Activated effector memory CD4-positive, alpha-beta T cell treated with anti-CD3 and anti-CD28 coated beads, Interleukin-2, amount 50 U/mL, for 16 hours (primary cell): ENCODE measurements at regions not wholly inside any gene's neighbourhood (a gene's known extent, or its start where the extent isn't known, plus 50 kb on each side); places are given as distances from the start of the nearest gene placed in this dataset.
"Not testable (repeated sequence)": the region's sequence is repeated elsewhere in the genome, so short reads cannot be mapped to it uniquely, and the experiment has no call there.

Experiments
- DNase-seq: peaks from one replicate; pipeline ENCODE4 v3.0.0-alpha.2; 2020

DNA sequence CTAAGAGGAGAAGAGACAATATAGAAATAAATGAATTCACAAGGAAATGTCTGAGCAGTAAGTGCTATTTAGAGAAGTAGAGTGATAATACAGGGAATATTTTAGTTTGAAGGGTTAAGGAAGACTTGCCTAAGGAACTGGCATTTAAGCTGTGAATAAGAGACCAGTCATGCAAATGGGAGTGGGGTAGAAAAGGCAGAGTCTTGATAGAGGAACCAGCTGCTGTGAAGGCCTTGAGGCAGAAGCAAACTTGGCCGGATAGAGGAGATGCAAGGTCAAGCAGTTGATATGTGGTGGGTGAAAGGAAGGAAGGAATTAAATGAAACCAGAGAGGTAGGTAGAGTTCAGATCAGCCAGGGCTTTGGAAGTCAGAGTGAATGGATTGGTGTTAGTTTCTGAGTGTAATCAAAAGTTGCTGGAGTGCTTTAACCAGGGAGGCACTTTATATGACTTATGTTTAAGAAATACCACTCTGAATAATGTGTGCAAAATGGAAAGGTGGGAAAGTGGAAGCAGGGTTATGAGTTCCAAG is 198.4 kb upstream of the SESN3 start:
- no peak for DNase-seq

DNA sequence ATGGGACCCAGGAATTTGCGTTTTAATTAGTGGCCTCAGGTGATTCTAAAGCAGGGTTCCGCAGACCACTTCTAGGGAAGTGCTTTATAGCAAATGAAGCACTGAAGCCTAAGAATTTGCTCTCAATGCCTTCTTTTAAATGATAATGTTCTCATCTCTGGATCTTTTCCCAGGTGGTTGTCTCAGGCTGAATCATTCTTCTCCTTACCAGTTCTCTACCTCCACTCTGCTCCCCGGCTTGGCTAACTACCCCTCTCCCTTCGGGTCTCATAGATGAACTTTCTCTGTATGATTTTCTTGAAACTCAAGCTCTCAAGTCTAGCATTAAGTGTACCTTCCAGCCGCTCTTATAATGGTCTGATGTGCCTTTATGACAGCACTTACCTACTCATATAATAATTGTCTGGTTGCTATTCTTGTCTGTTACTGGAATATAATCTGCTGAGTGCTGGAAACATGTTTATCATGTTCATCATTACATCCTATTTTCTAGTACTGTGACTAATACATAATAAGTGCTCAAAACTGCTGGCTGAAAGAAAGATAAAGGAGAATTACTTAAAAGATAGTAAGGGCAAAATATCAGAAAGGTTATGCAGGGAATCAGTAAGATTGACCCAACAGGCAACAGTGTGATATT is 195.9 kb upstream of the SESN3 start:
- DNase-seq, result no peak

DNA sequence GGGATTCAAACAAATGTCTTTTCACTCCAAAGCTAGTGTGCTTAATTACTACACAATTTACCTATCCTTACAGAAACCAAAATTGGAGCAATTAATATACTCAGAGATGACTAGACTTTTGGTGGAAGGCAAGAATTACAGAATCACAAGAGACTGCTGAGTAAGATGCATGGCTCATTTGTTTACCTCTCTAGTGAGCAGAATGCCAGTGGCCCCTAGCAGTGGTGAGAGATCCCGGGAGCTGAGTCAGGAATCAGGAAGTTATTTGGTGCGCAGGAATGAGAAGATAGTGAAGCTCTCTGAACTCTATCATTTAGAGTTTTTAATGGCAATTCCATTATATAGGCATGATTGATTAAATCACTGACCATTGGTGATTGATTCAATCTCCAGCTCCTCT is 188.9 kb upstream of the SESN3 start:
- DNase-seq, result no peak

DNA sequence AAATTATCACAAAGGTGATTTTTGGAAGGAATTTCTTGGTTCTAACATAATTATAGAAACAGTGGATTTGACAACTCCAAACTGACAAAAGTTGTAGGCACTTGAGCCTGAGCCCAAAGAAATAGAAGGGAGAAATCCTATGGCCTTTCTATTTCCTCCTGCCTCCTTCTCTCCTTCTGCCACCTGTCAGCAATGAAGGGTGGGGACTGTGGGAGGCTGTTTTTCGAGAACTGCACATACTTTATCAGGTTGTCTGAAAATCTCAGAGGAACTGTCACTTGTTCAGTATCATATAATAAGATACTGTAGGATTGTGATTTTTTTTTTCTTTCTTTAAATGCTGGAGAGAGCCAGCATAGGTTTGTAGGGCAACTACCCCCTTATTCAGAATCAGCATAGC is 187.9 kb upstream of the SESN3 start:
- DNase-seq, result no peak

DNA sequence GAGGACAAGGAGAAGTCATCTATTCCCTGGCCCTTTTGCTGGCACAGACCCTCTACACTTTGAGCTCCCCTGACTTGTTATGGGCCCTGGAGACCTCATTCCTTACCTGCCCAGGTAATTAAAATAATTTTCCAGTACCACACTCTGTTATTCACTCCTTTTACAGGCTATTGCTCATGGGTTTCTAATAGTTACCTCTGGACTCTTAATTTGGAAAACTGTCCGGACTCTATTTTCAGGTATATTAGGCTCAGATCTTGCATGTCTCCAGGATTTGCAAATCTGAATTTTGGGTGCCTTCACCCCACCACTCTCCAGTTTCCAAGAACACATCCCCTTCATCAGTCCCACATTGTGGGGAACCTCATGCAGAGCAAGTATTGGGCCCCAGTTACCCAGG is 186.8 kb upstream of the SESN3 start:
- DNase-seq, result no peak

DNA sequence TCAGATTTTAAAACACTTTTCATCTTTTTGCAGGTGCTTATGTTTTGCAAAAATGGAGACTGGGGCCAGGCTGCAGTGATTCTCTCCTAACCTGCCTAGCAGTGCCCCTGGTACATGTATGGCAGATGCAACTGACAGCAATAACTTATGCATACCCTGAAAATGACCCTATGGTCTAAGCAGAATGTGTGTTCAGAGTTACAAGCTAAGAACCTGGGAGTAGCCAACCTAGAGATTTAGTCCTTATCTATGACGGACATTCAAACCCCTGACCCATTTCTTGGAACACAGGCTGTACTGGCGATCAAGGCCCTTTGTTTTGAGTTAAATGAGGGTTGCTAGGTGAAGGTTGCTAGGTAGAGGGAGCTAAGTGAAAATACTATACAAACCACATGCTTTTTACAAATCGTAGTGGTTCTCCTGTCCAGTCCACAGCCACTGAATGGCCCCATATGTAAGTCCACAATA is 184.9 kb upstream of the SESN3 start:
- DNase-seq, result no peak

DNA sequence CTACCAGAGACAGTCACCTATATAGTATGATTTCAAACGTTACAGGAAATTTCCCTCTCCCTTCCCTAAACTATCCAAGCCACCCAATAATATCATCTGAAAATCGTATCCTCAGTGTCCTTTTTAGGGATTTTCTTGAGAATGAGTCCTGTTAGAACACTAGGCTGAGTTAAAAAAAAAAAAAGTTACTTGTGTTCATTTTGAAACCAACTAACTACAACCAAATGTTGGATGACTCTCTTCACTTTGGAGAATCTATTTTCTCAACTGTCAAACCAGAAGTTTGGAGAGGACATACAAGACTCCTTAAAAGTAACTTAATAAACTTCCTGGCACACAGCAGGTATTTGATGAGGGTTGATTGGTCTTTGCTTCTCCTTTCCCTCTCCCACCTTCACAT is 183.2 kb upstream of the SESN3 start:
- no peak for DNase-seq

DNA sequence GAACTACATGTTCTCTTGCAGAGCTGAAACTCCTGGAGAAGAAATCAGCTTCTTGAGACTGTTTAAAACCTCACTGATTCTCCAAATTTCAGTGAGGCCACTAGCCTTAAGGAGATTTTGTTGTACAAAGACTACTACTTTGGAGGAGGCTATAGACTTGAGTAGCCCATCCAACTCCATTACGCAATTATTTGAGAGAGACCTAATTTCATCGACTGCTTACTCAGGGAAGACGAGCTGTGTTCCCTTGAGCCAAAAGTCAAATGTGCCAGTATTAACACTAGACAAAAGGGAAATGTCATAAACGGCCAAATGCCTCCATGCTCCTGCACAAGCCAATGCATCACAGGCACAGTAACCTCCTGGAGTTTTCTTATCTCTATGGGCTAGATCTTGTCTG is 182.8 kb upstream of the SESN3 start:
- no peak for DNase-seq

DNA sequence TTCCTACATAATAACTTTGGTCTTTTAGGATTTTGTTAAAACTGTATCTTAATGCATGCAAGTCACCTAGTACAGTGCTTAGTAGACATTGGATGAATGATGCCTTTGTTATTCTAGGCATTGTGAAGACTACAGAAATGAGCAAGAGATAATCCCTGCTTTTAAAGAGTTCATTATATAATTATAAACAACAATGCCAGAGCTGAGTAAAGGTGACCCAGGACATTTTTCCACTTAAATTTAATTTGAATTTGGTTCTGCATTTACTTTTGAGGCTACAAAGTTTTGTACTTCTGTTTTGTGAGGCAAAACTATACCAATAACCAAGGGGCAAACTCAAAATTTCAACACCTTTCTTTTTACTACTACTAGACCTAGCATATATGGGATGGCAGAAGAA is 182.0 kb upstream of the SESN3 start:
- DNase-seq, result no peak

DNA sequence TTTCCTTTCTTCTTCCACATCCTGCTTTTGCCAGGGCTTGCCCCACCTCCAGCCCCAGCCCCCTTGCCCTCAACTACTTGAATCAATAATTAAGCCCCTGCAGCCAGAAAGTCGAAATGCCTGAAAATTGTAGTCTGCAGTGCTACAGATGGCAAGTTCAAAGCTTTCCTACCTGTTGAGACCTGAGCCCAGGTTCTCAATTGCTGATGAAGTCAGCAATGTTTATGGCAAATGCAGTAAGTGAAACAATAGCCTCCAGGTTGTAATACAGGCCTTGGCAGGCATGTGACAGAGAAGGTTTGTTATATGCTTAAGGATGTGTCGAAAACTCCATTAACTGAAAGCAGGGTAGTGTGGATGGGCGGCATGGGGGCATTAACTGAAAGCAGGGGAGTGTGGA is 181.1 kb upstream of the SESN3 start:
- DNase-seq, result no peak

DNA sequence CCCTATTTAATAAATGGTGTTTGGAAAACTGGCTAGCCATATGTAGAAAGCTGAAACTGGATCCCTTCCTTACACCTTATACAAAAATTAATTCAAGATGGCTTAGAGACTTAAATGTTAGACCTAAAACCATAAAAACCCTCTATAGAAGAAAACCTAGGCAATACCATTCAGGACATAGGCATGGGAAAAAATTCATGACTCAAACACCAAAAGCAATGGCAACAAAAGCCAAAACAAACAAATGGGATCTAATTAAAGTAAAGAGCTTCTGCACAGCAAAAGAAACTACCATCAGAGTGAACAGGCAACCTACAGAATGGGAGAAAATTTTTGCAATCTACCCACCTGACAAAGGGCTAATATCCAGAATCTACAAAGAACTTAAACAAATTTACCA is 179.7 kb upstream of the SESN3 start:
- not testable (repeated sequence) for DNase-seq

DNA sequence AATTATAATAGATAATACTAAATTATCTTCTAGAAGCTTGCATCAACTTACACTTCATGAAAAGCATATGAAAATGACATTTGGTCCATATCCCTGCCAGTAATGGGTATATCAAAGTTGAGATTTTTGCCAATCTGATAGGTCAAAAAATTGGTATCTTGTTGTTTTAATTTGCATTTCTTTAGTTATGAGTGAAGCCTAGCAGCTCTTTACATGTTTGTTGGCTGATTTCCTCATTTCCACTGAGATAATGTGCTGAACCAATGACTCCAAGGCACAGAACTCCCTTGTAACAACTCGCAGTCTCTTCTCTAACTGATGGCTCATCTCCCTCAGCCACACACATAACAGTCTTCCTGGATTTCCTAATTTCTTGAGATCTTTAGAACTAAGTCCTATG is 175.3 kb upstream of the SESN3 start:
- DNase-seq, result no peak

DNA sequence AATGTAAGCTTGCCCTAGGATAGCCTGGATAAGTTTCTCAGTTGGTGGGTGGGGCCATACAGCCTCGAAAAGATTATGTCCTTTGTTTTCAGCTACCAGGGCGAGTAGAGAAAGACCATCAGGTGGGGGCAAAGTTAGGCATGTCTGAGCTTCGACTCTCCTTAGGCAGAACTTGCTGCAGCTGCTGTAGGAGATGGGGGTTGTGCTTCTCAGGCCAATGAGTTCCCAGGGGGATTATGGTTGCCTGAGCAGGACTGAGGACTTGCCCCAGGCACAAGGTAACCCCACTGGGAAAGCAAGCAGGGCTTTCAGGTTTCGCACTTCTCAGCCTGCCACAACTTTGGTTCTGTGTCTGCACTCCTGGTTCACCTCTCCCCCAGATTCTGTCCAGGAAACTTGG is 173.4 kb upstream of the SESN3 start:
- no peak for DNase-seq

DNA sequence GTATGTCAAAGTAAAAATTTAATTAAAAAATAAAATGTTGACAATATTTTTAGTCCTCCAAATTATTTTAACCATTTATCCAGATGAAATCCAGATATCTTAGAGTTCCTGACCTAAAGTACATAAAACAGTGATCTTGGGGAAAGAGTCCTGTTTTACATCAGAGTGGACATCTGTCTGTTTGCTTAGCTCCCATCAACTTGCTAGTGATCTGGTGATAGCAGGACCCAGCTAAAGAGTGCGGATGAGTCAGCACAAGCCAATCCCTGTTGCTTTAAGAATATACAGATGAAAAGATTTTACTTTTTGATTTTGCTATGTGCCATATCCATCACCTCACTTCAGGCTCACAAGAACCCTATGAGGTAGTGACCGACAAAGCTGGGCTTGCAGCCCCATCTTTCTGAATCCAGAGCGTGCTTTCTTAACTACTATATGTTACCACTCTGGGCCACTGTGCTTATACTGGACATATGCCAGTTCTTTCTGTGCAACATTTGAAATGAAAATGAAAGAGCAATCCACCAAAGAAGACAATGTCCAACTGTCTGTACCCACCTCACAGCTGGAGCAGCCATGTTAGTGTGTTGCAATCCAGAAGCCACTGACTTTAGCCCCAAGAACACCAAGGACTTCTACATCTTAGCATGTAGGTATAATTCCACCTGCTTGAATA is 167.6 kb upstream of the SESN3 start:
- DNase-seq, result no peak

DNA sequence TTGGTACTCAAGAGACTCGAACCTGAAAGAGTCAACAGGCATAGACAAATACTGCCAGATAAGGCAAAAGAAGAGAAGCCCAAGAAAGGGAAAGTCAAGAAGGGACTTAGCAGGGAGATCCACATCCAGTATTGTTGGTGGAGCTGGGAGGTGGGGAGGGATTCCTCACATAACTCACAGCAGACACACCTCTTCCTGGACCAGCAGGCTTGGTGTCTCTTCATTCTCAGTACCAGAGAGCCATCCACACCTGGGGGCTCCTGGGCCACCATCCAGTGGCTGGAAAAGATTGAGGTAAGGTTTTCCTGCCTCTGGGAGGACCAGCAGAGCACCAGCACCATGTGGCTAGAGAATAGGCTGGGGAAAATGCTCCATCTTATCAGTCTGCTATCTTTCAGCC is 161.6 kb upstream of the SESN3 start:
- DNase-seq, result no peak

DNA sequence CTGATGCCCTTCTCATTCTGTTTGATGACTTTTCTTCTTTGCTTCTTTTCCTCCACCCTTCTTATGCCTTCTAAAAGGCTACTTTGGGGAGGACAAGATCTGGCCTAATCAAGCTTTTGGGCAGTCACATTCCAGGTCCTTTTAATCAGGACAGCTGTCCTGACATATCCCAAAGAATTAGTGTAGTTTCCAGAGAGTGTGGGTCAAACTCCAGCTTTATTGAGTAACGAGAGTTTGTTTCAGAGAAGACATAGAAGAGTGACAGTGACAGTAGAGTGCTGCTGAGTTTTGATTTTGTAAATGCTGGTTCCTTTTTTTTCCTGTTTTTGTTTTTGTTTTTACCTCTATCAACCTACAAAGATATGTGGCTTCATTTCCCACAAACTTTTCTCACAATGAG is 158.4 kb upstream of the SESN3 start:
- DNase-seq, result no peak

DNA sequence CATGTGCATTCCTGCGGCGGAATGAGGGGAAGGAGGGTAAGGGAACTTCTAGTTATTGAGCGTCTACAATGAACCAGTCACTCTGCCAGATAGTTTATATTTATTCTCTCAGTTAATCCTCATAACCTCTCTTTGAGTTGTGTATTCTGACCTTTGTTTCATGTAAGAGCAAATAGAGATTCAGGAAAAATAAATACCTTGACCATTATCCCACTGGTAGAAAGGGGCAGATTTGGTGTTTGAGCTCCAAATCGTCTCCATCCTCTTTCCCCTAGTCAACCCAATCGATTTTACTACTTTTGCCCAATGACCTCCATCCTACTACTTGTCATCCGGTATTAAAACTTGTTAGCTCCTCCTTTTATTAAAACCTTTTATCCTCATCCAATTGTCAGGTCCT is 157.1 kb upstream of the SESN3 start:
- DNase-seq, result no peak

DNA sequence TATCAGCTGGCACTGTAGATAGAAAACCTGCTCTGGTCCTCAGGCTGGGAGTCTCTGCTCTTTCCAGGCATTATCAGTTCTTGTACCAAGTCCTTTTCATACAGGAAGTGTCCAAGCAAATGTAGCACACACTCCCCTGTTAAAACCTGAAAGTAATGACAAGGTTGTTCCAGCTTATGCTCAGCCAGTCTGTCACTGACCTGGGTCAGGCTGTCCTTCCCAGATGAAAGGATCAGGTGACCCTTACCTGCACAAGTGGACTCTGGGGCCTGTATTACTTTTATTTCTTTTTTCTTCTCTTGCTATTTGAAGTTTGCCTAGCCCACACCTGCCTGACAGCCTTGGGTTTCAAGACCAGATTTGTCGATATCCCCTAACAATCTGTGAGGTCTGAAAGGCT is 156.3 kb upstream of the SESN3 start:
- DNase-seq, result no peak

DNA sequence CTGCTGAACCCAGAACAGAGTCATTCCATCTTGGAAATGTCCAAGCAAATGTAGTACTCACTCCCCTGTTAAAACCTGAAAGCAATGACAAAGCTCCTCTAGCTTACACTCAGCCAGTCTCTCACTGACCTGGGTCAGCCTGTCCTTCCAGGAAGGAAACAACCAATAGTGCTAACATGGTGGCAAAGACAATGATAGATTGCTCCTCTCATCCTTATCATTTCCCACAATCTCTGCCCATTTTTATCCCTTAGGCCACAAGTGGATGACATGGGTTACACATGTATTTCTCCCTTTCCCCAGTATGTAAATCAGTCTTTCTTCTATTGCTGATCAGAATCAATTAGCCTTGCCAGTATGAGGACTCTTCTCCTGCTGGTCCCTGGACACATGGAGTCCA is 154.6 kb upstream of the SESN3 start:
- DNase-seq, result no peak

DNA sequence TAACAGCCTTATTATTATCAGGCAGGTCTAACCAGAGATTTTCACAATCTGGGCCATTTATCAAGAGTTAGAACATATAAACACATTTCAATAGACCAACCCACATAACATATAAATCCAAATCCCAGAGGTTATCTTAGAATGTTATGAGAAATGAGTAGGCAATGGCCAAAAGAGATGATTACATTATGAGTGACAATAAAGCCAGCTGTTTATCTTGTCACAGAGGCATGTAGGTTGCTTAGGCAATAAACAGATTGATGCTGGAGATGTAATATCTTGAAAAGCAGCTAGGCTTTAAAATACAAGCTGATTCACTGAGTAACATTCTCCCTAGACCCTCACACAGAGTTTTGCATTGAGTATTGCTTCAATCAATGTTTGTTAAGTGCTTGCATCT is 148.5 kb upstream of the SESN3 start:
- no peak for DNase-seq

DNA sequence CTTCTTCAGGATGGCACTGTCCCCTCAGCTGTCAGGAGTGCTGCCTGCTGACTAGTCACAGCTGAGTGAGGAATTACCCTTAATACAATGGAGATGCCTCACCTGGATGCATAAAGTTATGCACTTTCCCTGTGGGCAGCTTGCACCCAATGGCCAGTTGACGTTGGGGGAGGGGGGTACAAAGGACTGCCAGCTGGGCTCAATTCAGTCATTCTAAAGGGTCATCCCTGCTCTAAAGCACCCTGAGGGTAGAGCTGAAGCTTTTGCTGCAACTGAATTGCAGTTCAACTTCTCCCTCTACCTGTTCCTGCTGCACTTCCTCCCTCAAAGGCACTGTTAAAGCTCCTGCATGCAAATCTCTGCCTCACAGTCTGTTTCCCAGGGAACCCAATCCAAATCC is 147.8 kb upstream of the SESN3 start:
- DNase-seq, result no peak

DNA sequence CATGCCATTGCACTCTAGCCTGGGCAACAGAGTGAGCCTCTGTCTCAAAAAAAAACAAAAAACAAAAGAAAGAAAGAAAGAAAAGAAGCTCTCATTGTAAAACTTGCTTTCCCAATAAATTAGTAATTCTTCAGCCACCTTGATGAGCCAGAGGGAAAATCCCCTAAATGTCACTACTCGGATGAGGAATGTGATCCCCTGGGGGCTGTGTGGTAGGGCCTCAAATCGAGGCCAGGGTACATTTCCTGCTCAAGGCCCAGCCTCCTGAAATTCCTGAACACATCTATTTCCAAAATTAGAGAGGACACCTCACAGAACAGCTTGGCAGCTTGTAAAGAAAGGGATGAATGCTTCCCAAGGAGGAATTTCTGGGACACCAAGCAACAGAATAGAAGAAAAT is 147.1 kb upstream of the SESN3 start:
- DNase-seq, result no peak

DNA sequence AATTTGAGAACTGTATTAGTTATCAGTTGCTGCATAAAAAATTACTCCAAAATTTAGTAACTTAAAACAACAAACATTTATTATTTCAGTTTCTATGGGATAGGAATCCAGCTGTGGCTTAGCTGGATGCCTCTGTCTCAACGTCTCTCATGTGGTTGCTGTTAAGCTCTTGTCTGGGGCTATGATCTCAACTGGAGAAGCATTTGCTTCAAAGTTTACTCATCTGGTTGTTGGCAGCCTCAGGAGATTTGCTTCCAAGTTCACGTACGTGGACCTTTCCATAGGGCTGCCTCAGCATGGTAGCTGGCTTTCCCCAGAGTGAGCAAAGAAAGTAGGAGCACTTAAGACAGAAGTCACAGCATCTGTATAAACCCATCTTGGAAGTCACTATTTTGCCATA is 144.9 kb upstream of the SESN3 start:
- no peak for DNase-seq

DNA sequence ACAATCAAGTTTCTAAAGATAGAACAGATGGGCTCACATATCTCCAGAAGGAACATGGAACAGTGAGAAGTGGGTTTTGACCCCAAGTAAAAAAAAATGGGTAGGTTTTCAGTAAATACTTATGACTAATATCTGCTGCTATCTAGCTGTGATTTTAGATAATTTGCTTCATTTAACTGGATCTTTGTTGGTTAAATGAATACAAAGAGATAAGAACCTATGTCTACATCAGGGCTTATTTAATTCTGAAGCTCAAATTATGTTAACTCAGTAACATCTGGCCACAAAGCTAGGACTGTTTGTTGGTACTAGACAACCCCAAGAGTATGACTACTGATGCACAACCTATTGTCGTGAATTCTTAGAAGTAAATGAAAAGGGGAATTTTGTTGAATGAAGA is 144.4 kb upstream of the SESN3 start:
- DNase-seq, result no peak

DNA sequence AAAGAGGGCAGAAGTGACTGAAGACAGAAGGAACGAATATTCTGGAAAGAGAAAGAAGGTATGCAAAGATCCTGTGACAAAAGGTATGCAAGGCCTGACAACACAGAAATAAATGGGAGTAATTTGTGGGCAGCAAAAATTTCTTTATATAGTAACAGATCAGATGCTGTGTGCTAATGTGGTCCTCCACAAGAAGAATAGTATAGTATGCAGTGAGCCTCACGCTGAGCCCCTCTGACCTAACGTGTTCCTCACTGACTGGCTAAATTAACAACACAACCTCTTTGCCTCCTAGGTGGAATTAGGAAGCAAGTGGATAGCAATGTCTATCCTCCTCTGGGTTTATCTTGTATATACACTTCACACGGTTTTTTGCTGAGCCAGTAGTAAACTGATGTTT is 143.1 kb upstream of the SESN3 start:
- no peak for DNase-seq
